ACHN (cell line): ENCODE measurements at regions not wholly inside any gene's neighbourhood (a gene's known extent, or its start where the extent isn't known, plus 50 kb on each side); places are given as distances from the start of the nearest gene placed in this dataset.
"Not testable (repeated sequence)": the region's sequence is repeated elsewhere in the genome, so short reads cannot be mapped to it uniquely, and the experiment has no call there.

Experiments used
- DNase-seq: peaks from one replicate; pipeline ENCODE4 v3.0.0-alpha.2; 2015
- in situ Hi-C: cut with HindIII; loops from 2 replicates; pipeline ENCODE4 v1.10.0; 2017; ENCODE audit warnings: low sequenced_read_pairs, low pct_ligation_motif_present, low pct_unique_long_range_greater_than_20kb

DNA sequence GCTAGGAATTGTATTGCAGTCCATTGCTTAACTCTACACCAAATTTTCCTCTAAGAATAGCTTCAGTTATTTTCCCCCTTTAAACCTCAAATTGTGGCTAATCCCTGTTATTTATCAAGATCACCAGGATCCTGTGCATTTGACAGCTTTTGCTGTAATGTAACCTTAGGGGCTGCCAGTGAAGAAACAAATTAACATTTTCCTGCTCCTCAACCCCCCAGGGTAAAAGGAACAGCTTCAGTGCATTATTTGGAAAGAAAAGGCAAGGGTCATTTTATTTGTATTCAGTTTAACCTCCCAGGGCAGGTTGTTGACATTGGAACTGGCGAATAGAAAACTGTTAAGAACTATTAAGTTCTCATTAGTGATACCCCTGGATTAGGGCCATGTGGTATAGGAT lies 57.0 kb downstream of the PCDH20 start:
- in situ Hi-C loops, result no loop called here
- no peak for DNase-seq

DNA sequence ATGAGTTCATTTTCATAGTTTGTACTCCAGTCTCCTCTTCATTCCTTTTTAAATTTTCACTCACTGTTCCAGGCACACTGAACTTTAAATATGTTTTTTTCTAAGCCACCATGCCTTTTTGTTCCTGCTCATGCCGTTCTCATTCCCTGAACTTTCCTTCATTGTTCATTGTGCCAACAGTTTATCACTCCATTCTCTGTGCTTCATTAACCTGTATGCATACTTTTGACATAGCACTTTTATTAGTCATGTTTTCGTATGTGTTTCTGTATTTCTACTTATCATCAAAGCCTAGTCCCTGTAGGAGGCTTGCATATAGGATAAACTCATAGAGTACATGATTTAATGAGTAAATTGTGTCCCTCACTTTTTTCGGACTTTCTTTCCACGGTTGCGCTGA lies 65.3 kb downstream of the PCDH20 start:
- peak; percentile 11 for DNase-seq
- in situ Hi-C loops, result no loop called here

DNA sequence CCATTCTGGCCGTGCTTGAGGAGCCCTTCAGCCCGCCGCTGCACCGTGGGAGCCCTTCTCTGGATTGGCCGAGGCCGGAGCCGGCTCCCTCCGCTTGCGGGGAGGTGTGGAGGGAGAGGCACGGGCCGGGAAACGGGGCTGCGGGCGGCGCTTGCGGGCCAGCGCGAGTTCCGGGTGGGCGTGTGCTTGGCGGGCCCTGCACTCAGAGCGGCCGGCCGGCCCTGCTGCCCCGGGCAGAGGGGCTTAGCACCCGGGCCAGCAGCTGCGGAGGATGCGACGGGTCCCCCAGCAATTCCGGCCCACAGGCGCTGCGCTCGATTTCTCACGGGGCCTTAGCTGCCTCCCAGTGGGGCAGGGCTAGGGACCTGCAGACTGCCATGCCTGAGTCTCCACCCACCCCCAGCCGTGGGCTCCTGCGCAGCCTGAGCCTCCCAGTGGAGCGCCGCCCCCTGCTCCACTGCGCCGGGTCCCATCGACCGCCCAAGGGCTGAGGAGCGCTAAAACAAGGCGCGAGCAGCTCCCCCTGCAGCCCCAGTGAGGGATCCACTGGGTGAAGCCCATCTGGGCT lies 76.5 kb downstream of the PCDH20 start:
- DNase-seq, result no peak
- in situ Hi-C loops, result no loop called here

DNA sequence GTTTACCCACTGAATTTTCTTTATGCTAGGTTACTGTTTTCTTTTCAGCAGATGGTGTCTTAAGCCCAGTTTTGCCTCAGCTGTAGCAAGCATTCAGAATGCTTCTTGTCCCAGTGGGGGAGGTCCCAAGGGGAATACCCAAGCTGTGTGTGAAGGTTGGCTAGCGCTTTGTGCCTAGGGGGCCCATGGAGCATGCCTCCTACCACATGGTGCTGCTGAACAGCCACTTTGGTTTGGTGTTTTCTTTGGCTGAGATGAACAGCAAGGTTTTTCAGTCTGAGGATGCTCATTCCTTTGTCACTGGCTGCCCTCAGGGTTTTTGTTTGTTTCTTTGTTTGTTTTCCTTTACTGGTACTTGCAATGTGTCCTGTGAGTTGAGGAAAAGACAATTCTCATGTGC lies 99.0 kb downstream of the PCDH20 start:
- DNase-seq, result no peak
- in situ Hi-C loops, result no loop called here

DNA sequence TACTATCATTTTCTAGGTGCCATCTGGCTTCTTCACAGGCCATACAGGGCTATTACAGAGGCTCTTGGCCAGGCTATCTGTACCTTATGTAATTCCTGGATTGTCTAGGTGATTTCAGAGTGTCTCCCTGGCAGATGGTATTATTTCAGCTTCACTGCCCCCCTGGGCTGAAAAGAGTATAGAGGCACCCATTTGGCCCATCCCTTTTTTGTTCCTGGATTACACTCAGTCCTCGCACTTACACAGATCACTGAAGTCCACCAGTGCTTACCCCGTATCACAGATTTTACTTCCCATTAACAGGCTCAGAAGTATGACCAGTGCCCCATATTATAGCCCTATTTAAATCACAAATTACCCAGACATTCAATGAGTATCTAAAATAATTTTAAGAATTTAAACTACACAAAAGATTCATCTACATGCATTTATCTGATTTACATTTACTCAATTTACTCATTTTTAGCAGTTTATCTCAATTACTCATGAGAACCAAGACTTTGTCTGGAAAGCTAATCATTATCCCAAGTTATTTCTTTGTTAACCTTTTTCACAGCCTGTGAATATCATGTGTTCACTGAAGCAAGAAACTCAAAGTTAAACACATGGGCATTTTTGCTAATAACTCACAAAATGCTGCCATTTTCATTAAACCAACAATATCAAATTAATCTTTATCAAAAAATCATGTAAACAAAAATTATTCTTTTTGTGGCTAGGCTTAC lies 121.0 kb downstream of the PCDH20 start:
- DNase-seq, result peak; percentile 77
- in situ Hi-C loops, result no loop called here

GRCh38 chr13:61286148-61286745 lies 129.4 kb downstream of the PCDH20 start:
- DNase-seq, result peak; percentile 63

DNA sequence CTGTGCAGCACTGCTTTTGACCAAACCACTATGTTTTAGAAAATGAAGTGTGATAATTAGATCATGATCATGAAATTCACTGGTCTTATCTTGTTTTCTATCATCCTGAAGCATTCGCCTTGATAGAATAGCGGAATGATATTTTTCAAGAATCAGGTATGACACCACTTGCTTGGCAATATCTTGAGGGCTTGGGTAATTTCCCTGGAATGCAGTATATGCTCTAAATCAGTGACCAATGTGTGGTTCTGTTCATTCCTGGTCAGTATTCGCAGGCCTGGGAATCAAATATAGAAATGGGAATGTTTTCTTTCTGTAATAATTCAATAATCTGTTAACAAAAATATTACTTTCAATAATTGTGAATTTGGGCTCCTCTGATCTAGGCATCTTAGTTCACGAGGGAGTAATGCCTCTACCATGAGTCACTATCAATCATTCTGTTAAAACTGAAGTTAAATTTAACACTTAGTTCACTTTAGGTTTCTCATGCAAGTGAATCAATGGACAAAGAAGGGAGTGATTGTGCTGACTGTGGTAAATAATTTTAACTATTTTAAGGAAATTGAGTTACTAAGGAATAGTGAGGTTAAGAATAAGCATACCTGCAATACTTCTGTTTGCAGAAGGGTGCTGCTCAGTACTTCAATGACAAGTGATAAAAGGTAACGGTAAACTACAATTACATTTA lies 137.9 kb downstream of the PCDH20 start:
- in situ Hi-C loops, result no loop called here
- DNase-seq, result peak; percentile 62

More at GRCh38 chr13:61286148-61286745, 129.4 kb downstream of the PCDH20 start:
- in situ Hi-C loops, result no loop called here

DNA sequence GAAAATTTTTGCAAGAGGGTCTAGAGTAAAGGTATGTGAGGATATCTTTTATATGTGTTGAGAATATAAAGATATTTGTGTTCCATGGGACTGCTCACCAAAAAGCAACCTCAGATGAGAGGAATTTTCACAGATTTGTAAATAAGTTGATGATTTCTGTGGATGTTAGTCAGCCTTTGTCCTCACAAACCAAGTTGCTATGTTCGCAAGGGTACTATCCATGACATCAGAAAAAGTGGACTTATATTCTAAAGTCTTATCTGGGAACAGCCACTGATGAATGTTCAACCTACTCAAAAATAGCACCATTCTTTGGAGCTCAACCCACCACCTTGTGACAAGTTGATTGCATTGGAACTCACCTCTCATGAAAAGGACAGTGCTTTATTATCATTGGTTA lies 138.6 kb downstream of the PCDH20 start:
- in situ Hi-C loops, result no loop called here
- peak; percentile 38 for DNase-seq

DNA sequence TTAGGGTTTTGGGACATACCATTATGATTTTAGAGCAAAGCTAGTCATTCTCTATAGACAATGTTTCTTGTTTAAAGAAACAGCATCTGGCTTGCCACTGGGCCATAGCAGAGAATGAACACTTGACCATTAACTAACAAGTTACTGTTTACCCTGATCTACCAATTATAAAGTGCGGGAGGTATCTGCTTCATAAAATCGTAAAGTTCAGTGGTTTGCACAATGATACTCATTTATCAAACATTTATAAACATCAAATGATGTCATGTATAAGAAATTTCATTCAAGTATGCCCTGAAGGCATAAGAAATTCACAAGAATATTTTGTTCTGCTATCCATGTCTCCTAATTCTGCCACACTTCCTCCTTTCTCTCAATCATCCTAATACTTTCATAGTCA lies 139.2 kb downstream of the PCDH20 start:
- peak; percentile 85 for DNase-seq
- in situ Hi-C loops, result no loop called here

- DNase-seq, result peak; percentile 79
- in situ Hi-C loops, result no loop called here
These were observed 139.9 kb downstream of the PCDH20 start for GRCh38 chr13:61275736-61276135.

DNA sequence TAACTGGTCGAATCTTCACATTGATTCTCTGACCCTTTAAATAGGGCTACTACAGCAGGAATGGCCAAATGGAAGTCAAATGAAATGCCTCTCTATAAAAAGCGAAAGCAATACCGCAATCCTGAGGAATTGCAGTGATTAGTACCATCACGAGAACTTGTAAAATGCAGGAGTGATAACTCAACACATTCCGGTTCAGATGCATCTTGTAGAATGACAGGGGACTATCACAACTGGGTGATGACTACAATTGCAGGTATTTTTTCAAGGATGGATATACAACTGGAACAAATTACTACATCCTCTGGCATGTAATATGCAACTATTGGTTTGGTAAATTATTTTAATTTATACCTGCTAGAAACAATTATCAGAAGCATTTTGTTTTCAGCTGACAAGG lies 140.4 kb downstream of the PCDH20 start:
- peak; percentile 83 for DNase-seq

DNA sequence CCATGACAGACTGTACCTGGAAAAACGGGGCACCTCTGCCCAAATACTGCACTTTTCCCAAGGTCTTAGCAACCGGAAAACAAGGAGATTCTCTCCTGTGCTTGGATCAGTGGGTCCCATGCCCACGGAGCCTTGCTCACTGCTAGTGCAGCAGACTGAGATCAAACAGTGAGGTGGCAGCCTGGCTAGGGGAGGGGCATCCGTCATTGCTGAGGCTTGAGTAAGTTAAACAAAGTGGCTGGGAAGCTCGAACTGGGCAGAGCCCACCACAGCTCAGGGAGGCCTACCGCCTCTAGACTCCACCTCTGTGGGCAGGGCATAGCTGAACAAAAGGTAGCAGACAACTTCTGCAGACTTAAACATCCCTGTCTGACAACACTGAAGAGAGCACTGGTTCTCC lies 148.8 kb downstream of the PCDH20 start:
- in situ Hi-C loops, DNase-seq: not testable (repeated sequence)

More for the DNA sequence above, 140.4 kb downstream of the PCDH20 start:
- in situ Hi-C loops, result no loop called here

- DNase-seq, result no peak
- in situ Hi-C loops, result no loop called here
These were observed 153.7 kb downstream of the PCDH20 start for GRCh38 chr13:61261746-61262472.

GRCh38 chr13:61258185-61258584 lies 157.5 kb downstream of the PCDH20 start:
- in situ Hi-C loops, result no loop called here
- no peak for DNase-seq

- in situ Hi-C loops, result no loop called here
- DNase-seq, result peak; percentile 16
These were observed 160.4 kb downstream of the PCDH20 start for GRCh38 chr13:61255040-61255796.

DNA sequence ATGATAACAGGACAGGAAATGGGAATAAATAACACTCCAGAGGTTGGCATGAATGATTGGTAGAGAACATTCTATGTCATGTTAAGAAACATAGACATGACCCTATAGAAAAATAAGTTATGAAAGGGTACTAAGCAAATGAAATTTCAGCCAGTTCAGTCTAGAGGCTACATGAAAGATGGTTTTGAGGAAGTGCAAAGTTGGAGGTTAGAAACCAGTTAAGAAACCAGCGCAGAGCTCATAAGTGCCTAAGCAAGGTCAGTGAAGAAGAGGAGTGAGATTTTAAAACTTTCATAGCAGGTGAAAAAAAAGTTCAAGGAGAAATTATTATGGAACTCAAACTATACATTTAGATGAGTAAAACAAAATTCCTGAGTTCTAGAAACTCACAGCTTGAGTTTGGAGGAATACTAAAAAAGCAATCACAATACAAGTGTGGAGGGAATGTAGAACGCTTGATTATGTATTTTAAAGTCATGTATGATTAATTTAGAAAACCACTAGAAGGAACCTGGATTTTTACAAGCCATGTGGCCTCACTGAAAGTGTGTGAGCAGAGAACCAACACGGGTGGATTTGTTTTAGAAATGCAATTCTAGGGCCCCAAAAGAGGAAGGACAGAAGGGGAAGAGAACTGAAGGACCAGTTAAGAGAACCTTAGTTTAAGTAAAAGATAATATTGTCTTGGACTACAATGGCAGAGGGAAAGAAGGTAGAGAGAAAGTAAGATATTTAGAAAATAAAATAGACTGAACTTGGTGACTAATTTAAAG lies 162.4 kb downstream of the PCDH20 start:
- in situ Hi-C loops, result no loop called here
- no peak for DNase-seq

DNA sequence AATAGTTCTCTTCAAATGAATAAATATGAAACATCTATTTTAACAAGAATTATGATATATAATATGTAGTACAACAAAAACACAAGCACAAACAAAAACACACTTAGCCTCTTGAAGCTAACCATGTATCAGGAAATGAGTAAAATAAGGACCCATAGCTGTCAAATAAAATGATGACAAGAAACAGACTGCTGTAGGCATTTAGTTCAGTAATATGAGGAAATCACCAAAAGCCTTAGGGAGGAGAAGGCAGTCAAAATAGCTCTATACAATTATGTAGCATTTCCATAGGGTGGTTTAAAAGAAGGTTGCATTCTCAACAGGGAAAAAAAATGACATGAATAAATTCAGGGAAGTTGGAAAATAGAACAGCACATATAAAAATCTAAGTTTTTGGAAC lies 163.4 kb downstream of the PCDH20 start:
- in situ Hi-C loops, result no loop called here
- DNase-seq, result no peak
